MCF 10A (cell line): ENCODE measurements at regions not wholly inside any gene's neighbourhood (a gene's known extent, or its start where the extent isn't known, plus 50 kb on each side); places are given as distances from the start of the nearest gene placed in this dataset.

ENCODE experiments used
- BruUV-seq: library from RNA; stranded (reverse); fragments of 400-500 nt; replicated peaks from 2 replicates; lab custom pipeline; 2021; lab: Mats Ljungman, UMichigan
- CTCF ChIA-PET: fragments of 300-600 bp; sonication (Branson Sonifier 250); formaldehyde crosslinking; extraction: SDS; loops from one replicate; lab custom pipeline; 2021; ENCODE audit warnings: antibody characterized with exemption, inconsistent platforms; lab: Yijun Ruan, JAX
- POLR2A ChIA-PET: fragments of 300-600, 350-650 bp; sonication (Branson Sonifier 250); formaldehyde crosslinking; extraction: SDS; loops from one replicate; lab custom pipeline; 2020; ENCODE audit warnings: antibody characterized with exemption, inconsistent platforms; lab: Yijun Ruan, JAX
- DNase-seq: peaks from one replicate; pipeline ENCODE4 v3.0.0-alpha.2; 2018; ENCODE audit not compliant: unreplicated experiment
- H3K27ac Mint-ChIP-seq: one replicate; pipeline ENCODE4 v1.8.0; 2022; ENCODE audit warnings: mild to moderate bottlenecking, low read depth, mixed read lengths; ENCODE audit not compliant: unreplicated experiment
- H3K27me3 Mint-ChIP-seq: one replicate; pipeline ENCODE4 v1.8.0; 2022; ENCODE audit warnings: mixed read lengths; ENCODE audit not compliant: insufficient read depth, unreplicated experiment
- H3K36me3 Mint-ChIP-seq: one replicate; pipeline ENCODE4 v1.8.0; 2022; ENCODE audit warnings: mild to moderate bottlenecking, moderate library complexity, mixed read lengths; ENCODE audit not compliant: insufficient read depth, unreplicated experiment
- H3K4me1 Mint-ChIP-seq: one replicate; pipeline ENCODE4 v1.8.0; 2022; ENCODE audit warnings: mixed read lengths; ENCODE audit not compliant: insufficient read depth, unreplicated experiment
- H3K4me3 Mint-ChIP-seq: one replicate; pipeline ENCODE4 v1.8.0; 2022; ENCODE audit warnings: mild to moderate bottlenecking, moderate library complexity, mixed read lengths; ENCODE audit not compliant: unreplicated experiment
- H3K9me3 Mint-ChIP-seq: one replicate; pipeline ENCODE4 v1.8.0; 2022; ENCODE audit warnings: mixed read lengths; ENCODE audit not compliant: unreplicated experiment
- CTCF ChIP-seq: fragments of 200-600 bp; IDR thresholded peaks from one replicate; pipeline ENCODE4 v1.8.0; 2022; ENCODE audit warnings: antibody characterized with exemption, mild to moderate bottlenecking; ENCODE audit not compliant: unreplicated experiment
- intact Hi-C: fragments of 100-400 bp; cut with micrococcal nuclease; formaldehyde crosslinking; loops from 2 replicates; pipeline ENCODE4 v1.14.1; 2022

GRCh38 chr6:27135087-27135657, 112.3 kb upstream of the PRSS16 start:
- BruUV-seq = no TSS peak
- Mint-ChIP-seq H3K27me3 (no peaks in the 10 kb centered on the region), H3K9me3 (no peaks in the 10 kb centered on the region), H3K4me3 (no peak overlapping the region), H3K27ac (no peak overlapping the region), H3K36me3 (no peaks in the 10 kb centered on the region), H3K4me1 (peaks cover 11% of the 10 kb centered on the region)
- TF ChIP-seq CTCF = no peak
- ChIA-PET CTCF (no interaction called here), POLR2A (interaction anchor here (0.8 to 9.3 kb wide), 7 partner anchors 13 to 978 kb away, joined by 4 to 621 read pairs (median 80); a partner anchor contains a TSS)
- intact Hi-C loops = no loop called here
- DNase-seq = no peak

- no peak overlapping the region for H3K27ac Mint-ChIP-seq
- CTCF ChIA-PET = no interaction called here
- DNase-seq = no peak
- intact Hi-C loops = no loop called here
- no peak overlapping the region for H3K4me3 Mint-ChIP-seq
- no peaks in the 10 kb centered on the region for H3K36me3 Mint-ChIP-seq
- H3K4me1 Mint-ChIP-seq = peaks cover 4% of the 10 kb centered on the region
- no TSS peak for BruUV-seq
- no peaks in the 10 kb centered on the region for H3K9me3 Mint-ChIP-seq
- POLR2A ChIA-PET = interaction anchor here (2.7 kb wide), 1 partner anchor 10 kb away, joined by 31 read pairs; a partner anchor contains a TSS
- H3K27me3 Mint-ChIP-seq = no peaks in the 10 kb centered on the region
- TF ChIP-seq CTCF = no peak
These were observed 111.3 kb upstream of the PRSS16 start for GRCh38 chr6:27136077-27136644.

GRCh38 chr6:27136978-27137814, 110.3 kb upstream of the PRSS16 start:
- ChIA-PET POLR2A (interaction anchor here (0.7 to 2.7 kb wide), 2 partner anchors 9 to 940 kb away, joined by 3 to 31 read pairs; a partner anchor contains a TSS), CTCF (interaction anchor here (0.5 kb wide), 1 partner anchor 758 kb away, joined by 3 read pairs; no protein-coding TSS in a partner anchor)
- Mint-ChIP-seq H3K4me3 (no peak overlapping the region), H3K27ac (no peak overlapping the region), H3K9me3 (no peaks in the 10 kb centered on the region), H3K36me3 (no peaks in the 10 kb centered on the region), H3K27me3 (no peaks in the 10 kb centered on the region), H3K4me1 (peaks cover 4% of the 10 kb centered on the region)
- intact Hi-C loops = no loop called here
- DNase-seq = no peak
- BruUV-seq = no TSS peak
- no peak for TF ChIP-seq CTCF

GRCh38 chr6:27138406-27138805, 109.1 kb upstream of the PRSS16 start:
- no peak for DNase-seq
- no peaks in the 10 kb centered on the region for H3K36me3 Mint-ChIP-seq
- no peak overlapping the region for H3K27ac Mint-ChIP-seq
- ChIA-PET POLR2A (interaction anchor here (1.1 to 2.7 kb wide), 2 partner anchors 8 to 939 kb away, joined by 3 to 31 read pairs; a partner anchor contains a TSS), CTCF (no interaction called here)
- intact Hi-C loops = no loop called here
- no TSS peak for BruUV-seq
- no peak for TF ChIP-seq CTCF
- H3K4me3 Mint-ChIP-seq = no peak overlapping the region
- no peaks in the 10 kb centered on the region for H3K27me3 Mint-ChIP-seq
- H3K9me3 Mint-ChIP-seq = no peaks in the 10 kb centered on the region
- H3K4me1 Mint-ChIP-seq = peaks cover 4% of the 10 kb centered on the region
